ENCODE measurements at regions not wholly inside any gene's neighbourhood (a gene's known extent, or its start where the extent isn't known, plus 50 kb on each side); places are given as distances from the start of the nearest gene placed in this dataset.

- TF ChIP-seq EZH2 (IDR thresholded peaks at IDR 0.05; ENCODE audit: borderline replicate concordance, control insufficient read depth, low read depth, low read length) = no peak
- no peak for TF ChIP-seq REST (IDR thresholded peaks at IDR 0.05; ENCODE audit: low read depth, low read length)
- no peak for TF ChIP-seq NBN (IDR thresholded peaks at IDR 0.05)
- TF ChIP-seq CHD1 (IDR thresholded peaks at IDR 0.05; ENCODE audit: low read depth, low read length) = no peak
- no peak for TF ChIP-seq GABPA (IDR thresholded peaks at IDR 0.05; ENCODE audit: low read depth)
- TF ChIP-seq ELK1 (IDR thresholded peaks at IDR 0.05; ENCODE audit: low read depth, low read length) = no peak
- TF ChIP-seq ZNF687 (IDR thresholded peaks at IDR 0.05) = no peak
- no peak for TF ChIP-seq TBL1XR1 (IDR thresholded peaks at IDR 0.05; ENCODE audit: low read depth, low read length)
These were observed 97.1 kb upstream of the IQSEC1 start for GRCh38 chr3:13170317-13170716.
